ENCODE measurements at regions not wholly inside any gene's neighbourhood (a gene's known extent, or its start where the extent isn't known, plus 50 kb on each side); places are given as distances from the start of the nearest gene placed in this dataset.

- no peak for DNase-seq
Measured at GRCh38 chr1:56340977-56341376, 238.4 kb downstream of the PLPP3 start.

GRCh38 chr1:56339786-56340465 is 239.4 kb downstream of the PLPP3 start:
- DNase-seq: no peak

GRCh38 chr1:56339093-56339492 is 240.3 kb downstream of the PLPP3 start:
- DNase-seq: no peak

GRCh38 chr1:56336982-56337381 is 242.4 kb downstream of the PLPP3 start:
- no peak for DNase-seq

GRCh38 chr1:56335394-56335793 is 244.0 kb downstream of the PLPP3 start:
- no peak for DNase-seq

- no peak for DNase-seq
Measured at GRCh38 chr1:56334047-56334446, 245.3 kb downstream of the PLPP3 start.

- no peak for DNase-seq
Measured at GRCh38 chr1:56333461-56333860, 245.9 kb downstream of the PLPP3 start.

- DNase-seq: no peak
Measured at GRCh38 chr1:56331892-56332567, 247.3 kb downstream of the PLPP3 start.

- no peak for DNase-seq
Measured at GRCh38 chr1:56331207-56331891, 248.0 kb downstream of the PLPP3 start.

GRCh38 chr1:56330391-56331026 is 248.9 kb downstream of the PLPP3 start:
- DNase-seq: no peak

GRCh38 chr1:56329970-56330369 is 249.4 kb downstream of the PLPP3 start:
- no peak for DNase-seq

GRCh38 chr1:56327195-56327594 is 252.2 kb downstream of the PLPP3 start:
- no peak for DNase-seq

GRCh38 chr1:56326056-56326455 is 253.3 kb downstream of the PLPP3 start:
- DNase-seq: no peak

GRCh38 chr1:56324504-56324903 is 254.9 kb downstream of the PLPP3 start:
- DNase-seq: no peak

GRCh38 chr1:56322211-56322610 is 257.2 kb downstream of the PLPP3 start:
- no peak for DNase-seq

- no peak for DNase-seq
Measured at GRCh38 chr1:56321150-56321490, 258.2 kb downstream of the PLPP3 start.

- no peak for DNase-seq
Measured at GRCh38 chr1:56320464-56321149, 258.8 kb downstream of the PLPP3 start.

GRCh38 chr1:56317722-56318121 is 261.6 kb downstream of the PLPP3 start:
- no peak for DNase-seq

- DNase-seq: no peak
Measured at GRCh38 chr1:56315293-56315942, 263.9 kb downstream of the PLPP3 start.

- DNase-seq: no peak
Measured at GRCh38 chr1:56313560-56313959, 265.8 kb downstream of the PLPP3 start.

GRCh38 chr1:56311766-56312165 is 267.6 kb downstream of the PLPP3 start:
- no peak for DNase-seq

- DNase-seq: no peak
Measured at GRCh38 chr1:56310945-56311344, 268.4 kb downstream of the PLPP3 start.

GRCh38 chr1:56309065-56309464 is 270.3 kb downstream of the PLPP3 start:
- DNase-seq: no peak

All from CD4-positive, alpha-beta T cell treated with Interleukin-4 for 1 hour (primary cell).